Kidney tubule cell (primary cell): ENCODE measurements at regions not wholly inside any gene's neighbourhood (a gene's known extent, or its start where the extent isn't known, plus 50 kb on each side); places are given as distances from the start of the nearest gene placed in this dataset.
A peak's percentile ranks its signal among the peaks of the same experiment; 100 is the strongest.

Source experiments
- DNase-seq: peaks from one replicate; pipeline ENCODE4 v3.0.0-alpha.2; 2018; ENCODE audit warnings: low spot score

- no peak for DNase-seq
Observed at GRCh38 chr2:139835101-139835500, 1054.9 kb upstream of the NXPH2 start.

GRCh38 chr2:139828011-139828410 lies 1047.8 kb upstream of the NXPH2 start:
- DNase-seq = no peak

- no peak for DNase-seq
Observed at GRCh38 chr2:139825726-139826125, 1045.5 kb upstream of the NXPH2 start.

GRCh38 chr2:139819273-139819796 lies 1039.1 kb upstream of the NXPH2 start:
- no peak for DNase-seq

GRCh38 chr2:139814458-139814857 lies 1034.3 kb upstream of the NXPH2 start:
- no peak for DNase-seq

- no peak for DNase-seq
Observed at GRCh38 chr2:139813340-139813739, 1033.2 kb upstream of the NXPH2 start.

- no peak for DNase-seq
Observed at GRCh38 chr2:139805441-139805840, 1025.3 kb upstream of the NXPH2 start.

- DNase-seq = no peak
Observed at GRCh38 chr2:139798391-139798790, 1018.2 kb upstream of the NXPH2 start.

- peak; percentile 45 for DNase-seq
Observed at GRCh38 chr2:139790807-139791752, 1010.9 kb upstream of the NXPH2 start.

- no peak for DNase-seq
Observed at GRCh38 chr2:139790136-139790535, 1009.9 kb upstream of the NXPH2 start.

GRCh38 chr2:139778732-139779131 lies 998.5 kb upstream of the NXPH2 start:
- DNase-seq = no peak

GRCh38 chr2:139773720-139774277 lies 993.6 kb upstream of the NXPH2 start:
- DNase-seq = no peak

- no peak for DNase-seq
Observed at GRCh38 chr2:139769633-139770032, 989.4 kb upstream of the NXPH2 start.

GRCh38 chr2:139763705-139764104 lies 983.5 kb upstream of the NXPH2 start:
- no peak for DNase-seq

- DNase-seq = no peak
Observed at GRCh38 chr2:139759000-139759505, 978.9 kb upstream of the NXPH2 start.

- no peak for DNase-seq
Observed at GRCh38 chr2:139746901-139747300, 966.7 kb upstream of the NXPH2 start.

GRCh38 chr2:139744273-139744672 lies 964.1 kb upstream of the NXPH2 start:
- DNase-seq = no peak

GRCh38 chr2:139742216-139743172 lies 962.3 kb upstream of the NXPH2 start:
- DNase-seq = no peak

- no peak for DNase-seq
Observed at GRCh38 chr2:139737659-139738058, 957.5 kb upstream of the NXPH2 start.

GRCh38 chr2:139730197-139730596 lies 950.0 kb upstream of the NXPH2 start:
- no peak for DNase-seq

- peak; percentile 14 for DNase-seq
Observed at GRCh38 chr2:139721411-139721995, 941.3 kb upstream of the NXPH2 start.

- DNase-seq = no peak
Observed at GRCh38 chr2:139720056-139720455, 939.9 kb upstream of the NXPH2 start.
